BJ (cell line): ENCODE measurements at regions not wholly inside any gene's neighbourhood (a gene's known extent, or its start where the extent isn't known, plus 50 kb on each side); places are given as distances from the start of the nearest gene placed in this dataset.

ENCODE experiments used
- CTCF ChIA-PET: fragments of 350-600 bp; formaldehyde crosslinking; extraction: SDS; loops from one replicate; lab custom pipeline; 2021; ENCODE audit warnings: antibody characterized with exemption, inconsistent platforms; lab: Yijun Ruan, JAX
- POLR2A ChIA-PET: fragments of 300-600 bp; sonication (Branson Sonifier 250); formaldehyde crosslinking; extraction: SDS; loops from one replicate; lab custom pipeline; 2021; ENCODE audit warnings: antibody characterized with exemption; lab: Charles Lee
- DNase-seq: peaks from one replicate; pipeline ENCODE4 v3.0.0-alpha.2; 2011; ENCODE audit warnings: low read depth
- H3K27me3 ChIP-seq: 2 replicates; pipeline ENCODE4 v1.6.0; 2011; ENCODE audit warnings: low read length; ENCODE audit not compliant: control insufficient read depth, insufficient read depth
- H3K36me3 ChIP-seq: 2 replicates; pipeline ENCODE4 v1.5.1; 2011; ENCODE audit warnings: low read length; ENCODE audit not compliant: control insufficient read depth, insufficient read depth
- H3K4me3 ChIP-seq: 2 replicates; pipeline ENCODE4 v1.5.1; 2011; ENCODE audit warnings: low read depth, mild to moderate bottlenecking, control low read depth, low read length
- TF ChIP-seq, protein P1 (sequence below): IDR thresholded peaks from 2 replicates; pipeline ENCODE4 v1.5.1; 2011; ENCODE audit warnings: low read depth, mild to moderate bottlenecking, control low read depth, inconsistent platforms, low read length, moderate library complexity; ENCODE audit not compliant: insufficient read depth

DNA sequence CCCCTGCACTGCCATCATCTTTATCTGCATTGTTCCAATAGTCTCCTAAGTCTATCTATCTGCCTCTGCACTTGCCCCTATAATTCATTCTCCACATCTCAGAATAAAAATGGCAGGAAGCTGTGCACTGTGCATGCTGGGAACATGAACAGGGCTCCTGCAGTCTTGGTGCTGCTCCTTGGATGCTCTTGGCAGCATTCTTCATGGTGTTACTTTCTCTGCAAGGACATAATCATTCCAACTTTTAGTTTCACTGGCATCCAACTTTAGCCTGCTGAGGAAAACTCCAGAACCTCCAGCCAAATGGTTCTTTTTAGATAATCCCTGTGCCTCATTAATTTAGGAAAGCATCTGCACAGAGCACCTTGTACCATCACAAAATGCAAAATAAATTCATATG is 208.3 kb downstream of the STK31 start:
- H3K4me3 ChIP-seq: no peak overlapping the region
- CTCF ChIA-PET: no interaction called here
- no peaks in the 10 kb centered on the region for H3K27me3 ChIP-seq
- POLR2A ChIA-PET: no interaction called here
- no peak for DNase-seq
- TF ChIP-seq, protein P1, sequence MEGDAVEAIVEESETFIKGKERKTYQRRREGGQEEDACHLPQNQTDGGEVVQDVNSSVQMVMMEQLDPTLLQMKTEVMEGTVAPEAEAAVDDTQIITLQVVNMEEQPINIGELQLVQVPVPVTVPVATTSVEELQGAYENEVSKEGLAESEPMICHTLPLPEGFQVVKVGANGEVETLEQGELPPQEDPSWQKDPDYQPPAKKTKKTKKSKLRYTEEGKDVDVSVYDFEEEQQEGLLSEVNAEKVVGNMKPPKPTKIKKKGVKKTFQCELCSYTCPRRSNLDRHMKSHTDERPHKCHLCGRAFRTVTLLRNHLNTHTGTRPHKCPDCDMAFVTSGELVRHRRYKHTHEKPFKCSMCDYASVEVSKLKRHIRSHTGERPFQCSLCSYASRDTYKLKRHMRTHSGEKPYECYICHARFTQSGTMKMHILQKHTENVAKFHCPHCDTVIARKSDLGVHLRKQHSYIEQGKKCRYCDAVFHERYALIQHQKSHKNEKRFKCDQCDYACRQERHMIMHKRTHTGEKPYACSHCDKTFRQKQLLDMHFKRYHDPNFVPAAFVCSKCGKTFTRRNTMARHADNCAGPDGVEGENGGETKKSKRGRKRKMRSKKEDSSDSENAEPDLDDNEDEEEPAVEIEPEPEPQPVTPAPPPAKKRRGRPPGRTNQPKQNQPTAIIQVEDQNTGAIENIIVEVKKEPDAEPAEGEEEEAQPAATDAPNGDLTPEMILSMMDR: no peak
- H3K36me3 ChIP-seq: no peaks in the 10 kb centered on the region

DNA sequence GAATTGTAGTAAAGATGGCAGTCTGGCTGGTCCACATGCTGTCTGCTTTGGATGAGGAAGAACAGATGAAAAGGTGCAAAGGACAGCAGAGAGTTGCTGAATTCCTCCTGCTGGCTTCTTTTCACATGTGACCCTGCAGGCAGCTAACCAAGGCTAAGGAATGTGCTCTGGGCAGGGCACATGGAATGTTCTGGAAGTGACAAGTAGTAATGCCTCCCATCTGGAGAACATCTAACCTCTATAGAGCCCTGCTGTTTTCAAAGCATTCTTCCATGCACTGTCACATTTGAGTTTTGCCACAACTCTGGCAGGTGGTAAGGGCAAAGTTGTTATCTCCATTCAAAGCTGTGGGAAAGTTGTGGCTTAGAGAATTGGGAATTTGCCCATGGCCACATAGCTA is 208.8 kb downstream of the STK31 start:
- TF ChIP-seq, protein P1: no peak
- no peaks in the 10 kb centered on the region for H3K27me3 ChIP-seq
- peak; percentile 9 for DNase-seq
- no peak overlapping the region for H3K4me3 ChIP-seq
- ChIA-PET CTCF (no interaction called here), POLR2A (no interaction called here)
- no peaks in the 10 kb centered on the region for H3K36me3 ChIP-seq

DNA sequence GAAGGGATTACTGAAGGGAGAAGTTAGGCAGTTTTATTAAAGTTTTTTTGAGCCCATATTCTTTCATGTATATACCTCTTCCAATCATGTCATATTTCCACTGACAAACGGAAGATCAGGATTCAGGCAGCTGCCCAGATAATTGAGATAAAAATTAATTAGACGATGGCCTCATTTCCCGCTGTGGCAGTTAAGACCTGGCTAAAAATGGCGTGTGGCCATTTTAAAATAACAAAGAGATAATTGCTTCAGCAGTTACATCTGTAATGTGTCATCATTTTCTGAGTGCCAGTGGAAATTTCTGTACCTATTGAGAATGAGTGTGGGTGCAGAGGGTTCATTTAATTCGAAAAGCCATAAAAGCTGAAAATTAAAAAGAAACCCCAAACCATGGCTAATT is 215.1 kb downstream of the STK31 start:
- Histone ChIP-seq H3K36me3 (no peaks in the 10 kb centered on the region), H3K4me3 (no peak overlapping the region), H3K27me3 (no peaks in the 10 kb centered on the region)
- DNase-seq: no peak
- TF ChIP-seq, protein P1: no peak
- ChIA-PET POLR2A (no interaction called here), CTCF (no interaction called here)

DNA sequence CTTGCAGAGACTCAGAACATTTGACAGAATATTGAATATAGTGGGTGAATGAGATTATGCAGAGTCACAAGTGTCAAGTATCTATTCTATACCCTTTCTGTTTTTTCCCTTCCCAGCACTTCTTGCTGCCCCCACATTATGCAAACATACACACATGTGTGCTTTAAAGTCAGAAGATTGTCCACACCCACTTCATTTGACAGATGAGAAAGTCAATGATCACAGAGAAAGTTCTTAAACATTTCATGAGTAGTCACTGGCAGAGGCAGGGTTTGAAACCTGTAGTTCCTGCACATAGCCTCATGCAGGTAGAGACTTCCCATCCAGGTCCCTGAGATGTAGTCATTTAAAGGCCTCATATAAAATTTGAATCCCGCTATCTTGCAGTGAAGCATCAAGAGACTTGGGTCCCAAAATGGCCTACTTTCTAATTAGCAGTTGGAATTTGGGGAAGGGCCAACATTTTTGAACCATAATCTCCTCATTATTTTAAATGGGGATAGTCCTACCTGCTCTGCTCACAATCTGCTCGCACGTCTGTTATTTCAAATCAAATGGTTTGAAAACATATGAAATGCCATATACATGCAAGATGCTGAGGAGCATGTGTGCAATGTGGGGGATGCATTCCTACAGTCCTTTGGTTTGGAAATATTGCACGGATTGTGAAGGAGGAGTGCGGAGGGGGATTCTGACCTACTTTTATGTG is 217.8 kb downstream of the STK31 start:
- ChIA-PET POLR2A (no interaction called here), CTCF (interaction anchor here (1.4 kb wide), 1 partner anchor 11 kb away, joined by 9 read pairs; no protein-coding TSS in a partner anchor)
- no peak for DNase-seq
- H3K27me3 ChIP-seq: no peaks in the 10 kb centered on the region
- TF ChIP-seq, protein P1: no peak
- H3K36me3 ChIP-seq: no peaks in the 10 kb centered on the region
- H3K4me3 ChIP-seq: no peak overlapping the region

DNA sequence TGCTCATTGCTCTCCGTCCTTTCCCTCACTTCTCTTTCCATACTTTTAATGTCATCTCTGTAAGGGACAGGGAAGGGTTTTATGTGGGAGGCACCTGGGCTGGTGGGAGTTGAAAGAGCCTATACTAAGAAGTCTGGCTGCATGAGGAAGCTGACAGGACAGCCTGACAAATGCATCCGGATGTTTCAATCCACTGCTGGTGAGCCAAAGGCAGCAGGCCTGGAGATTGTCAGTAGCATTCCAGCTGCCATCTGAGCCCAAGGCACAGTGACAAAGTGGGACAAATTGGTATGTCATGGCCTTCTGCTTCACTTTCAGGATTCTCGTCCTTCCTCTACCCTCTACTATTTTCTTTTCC is 218.4 kb downstream of the STK31 start:
- H3K4me3 ChIP-seq: no peak overlapping the region
- no peaks in the 10 kb centered on the region for H3K27me3 ChIP-seq
- ChIA-PET POLR2A (no interaction called here), CTCF (interaction anchor here (1.4 kb wide), 1 partner anchor 10 kb away, joined by 9 read pairs; no protein-coding TSS in a partner anchor)
- no peak for DNase-seq
- TF ChIP-seq, protein P1: no peak
- H3K36me3 ChIP-seq: no peaks in the 10 kb centered on the region
